Right ventricle myocardium superior (tissue), 1 donor: ENCODE measurements at regions not wholly inside any gene's neighbourhood (a gene's known extent, or its start where the extent isn't known, plus 50 kb on each side); places are given as distances from the start of the nearest gene placed in this dataset.
"Not testable (repeated sequence)": the region's sequence is repeated elsewhere in the genome, so short reads cannot be mapped to it uniquely, and the experiment has no call there.

Experiments
- ATAC-seq: fragments of 200-7000 bp; cut with Tn5 transposase; one replicate; pipeline ENCODE4 v1.9.1; 2020; ENCODE audit warnings: mild to moderate bottlenecking; ENCODE audit not compliant: poor library complexity
- DNase-seq: peaks from one replicate; pipeline ENCODE4 v3.0.0-alpha.2; 2020
- intact Hi-C: fragments of 100-400 bp; cut with DNase I; formaldehyde crosslinking; loops from one replicate; pipeline ENCODE4 v1.11.2; 2022
- donor health status: DM: no; HTN: yes; CAD: no; lungs with severe emphysema.

DNA sequence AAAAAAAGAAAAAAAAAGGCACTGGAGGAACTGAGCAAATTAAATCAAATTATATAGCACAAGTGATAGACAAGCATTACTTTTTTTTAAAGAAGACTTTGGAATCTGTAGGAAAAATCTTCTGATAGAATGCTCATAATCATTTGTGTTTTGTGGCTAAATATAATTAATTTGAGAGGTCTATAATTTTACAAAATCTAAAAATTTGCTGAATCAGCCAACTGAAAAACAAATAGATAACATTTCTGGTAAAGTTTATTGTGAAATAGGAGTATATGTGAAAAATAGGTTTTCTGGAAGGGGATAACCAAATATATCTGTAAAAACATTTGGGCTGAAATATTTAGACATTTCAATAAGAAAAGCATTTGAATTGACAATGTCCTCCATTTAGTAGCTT is 844.9 kb upstream of the COBL start:
- no peak for DNase-seq
- no peak for ATAC-seq
- intact Hi-C loops: no loop called here

DNA sequence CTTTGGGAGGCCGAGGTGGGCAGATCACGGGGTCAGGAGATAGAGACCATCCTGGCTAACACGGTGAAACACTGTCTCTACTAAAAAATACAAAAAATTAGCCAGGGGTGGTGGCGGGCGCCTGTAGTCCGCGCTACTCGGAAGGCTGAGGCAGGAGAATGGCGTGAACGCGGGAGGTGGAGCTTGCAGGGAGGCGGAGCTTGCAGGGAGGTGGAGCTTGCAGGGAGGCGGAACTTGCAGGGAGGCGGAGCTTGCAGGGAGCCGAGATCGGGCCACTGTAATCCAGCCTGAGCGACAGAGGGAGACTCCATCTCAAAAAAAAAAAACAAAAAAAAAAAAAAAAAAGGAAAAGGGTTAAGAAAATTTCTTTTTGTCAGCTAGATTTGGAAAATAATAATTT is 842.8 kb upstream of the COBL start:
- ATAC-seq, intact Hi-C loops, DNase-seq: not testable (repeated sequence)

DNA sequence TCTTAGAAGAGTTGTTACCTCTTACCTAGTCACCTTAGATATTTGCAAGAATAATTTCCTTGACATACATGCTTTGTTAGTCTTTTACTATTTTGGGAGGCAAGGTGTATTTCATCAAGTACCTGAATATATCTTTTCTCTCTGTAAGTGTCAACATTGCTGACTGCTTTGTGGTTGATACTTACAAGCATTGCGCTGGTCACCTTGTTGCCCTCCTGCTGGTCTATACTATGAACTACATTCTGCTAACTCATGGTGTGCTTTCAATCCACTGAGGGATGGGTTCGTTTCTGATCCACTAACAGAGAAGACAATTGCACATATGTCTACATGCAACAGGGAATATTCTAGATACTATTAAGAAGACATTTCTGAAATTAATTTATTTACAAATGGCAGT is 837.8 kb upstream of the COBL start:
- no peak for ATAC-seq
- intact Hi-C loops: no loop called here
- no peak for DNase-seq

DNA sequence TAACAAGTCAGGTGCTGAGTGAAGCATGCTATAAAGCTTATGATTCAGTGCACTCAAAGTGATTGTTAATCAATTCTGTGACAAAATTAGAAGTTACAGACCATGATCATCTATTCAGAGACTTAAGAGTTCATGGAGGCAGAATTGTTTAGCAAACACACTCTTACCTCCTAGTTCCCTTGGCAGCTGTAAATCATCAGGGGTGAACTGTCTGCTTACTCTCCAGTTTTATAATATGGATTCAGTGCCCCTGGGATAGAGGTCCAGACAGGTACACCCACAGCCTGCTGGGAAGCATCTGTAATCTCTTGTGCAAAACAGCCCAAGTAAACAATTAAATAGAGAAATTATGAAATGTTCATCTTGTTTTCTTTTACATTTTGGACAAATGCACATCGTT is 835.0 kb upstream of the COBL start:
- intact Hi-C loops: no loop called here
- no peak for DNase-seq
- no peak for ATAC-seq

DNA sequence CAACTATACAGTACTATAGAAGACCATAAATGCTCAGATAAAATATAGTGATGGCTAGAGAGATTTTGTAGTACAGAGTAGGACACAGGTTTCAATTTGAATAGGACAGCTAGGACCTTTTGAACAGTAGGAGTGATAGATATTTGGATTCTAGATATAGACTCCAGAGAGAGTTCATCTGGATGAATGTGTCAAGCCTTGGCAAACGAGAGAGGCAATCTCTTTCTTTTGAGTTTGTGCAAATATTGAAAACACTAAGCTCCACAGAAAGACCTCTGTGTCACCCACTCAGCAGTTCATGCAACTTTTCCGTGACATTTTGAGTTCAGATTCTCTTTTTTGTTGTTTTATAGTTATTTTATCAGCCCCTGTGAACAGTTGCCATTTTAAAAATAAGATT is 834.3 kb upstream of the COBL start:
- intact Hi-C loops: no loop called here
- DNase-seq (no peak), ATAC-seq (no peak)

DNA sequence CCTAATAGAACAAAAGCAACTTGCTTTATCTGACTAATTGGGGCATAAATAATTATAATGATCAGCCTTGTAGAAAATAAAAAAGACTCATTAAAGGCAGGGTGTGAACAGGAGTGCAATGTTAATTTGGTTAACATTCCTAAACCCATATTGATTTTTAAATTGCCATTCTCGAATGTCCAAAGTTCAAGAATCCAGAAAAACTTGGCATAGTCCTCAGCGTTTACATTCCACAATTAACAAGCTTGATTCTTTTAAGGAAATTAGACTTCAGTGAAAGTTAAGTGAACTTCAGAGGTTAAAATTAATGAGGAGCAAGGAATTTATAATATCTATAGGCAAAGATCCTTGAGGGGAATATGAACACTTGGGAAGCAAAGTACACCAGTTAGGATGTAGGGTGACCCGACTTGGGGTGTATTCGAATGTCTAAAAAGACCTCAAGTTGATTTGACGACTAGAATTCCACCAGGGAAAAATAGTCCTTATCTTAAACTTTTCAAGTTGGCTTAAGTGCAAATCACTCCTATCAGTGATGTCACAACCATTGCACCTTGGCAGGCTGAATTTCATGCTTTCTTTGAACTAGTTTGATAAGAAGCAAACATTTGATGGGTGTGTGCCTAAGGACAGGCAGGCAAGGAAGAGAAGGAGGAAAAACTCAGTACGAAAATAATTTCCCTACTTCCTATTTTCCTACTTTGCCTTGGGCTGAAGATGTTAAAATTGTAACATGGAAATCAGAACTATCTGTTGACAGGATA is 830.4 kb upstream of the COBL start:
- DNase-seq (no peak), ATAC-seq (no peak)
- intact Hi-C loops: no loop called here

DNA sequence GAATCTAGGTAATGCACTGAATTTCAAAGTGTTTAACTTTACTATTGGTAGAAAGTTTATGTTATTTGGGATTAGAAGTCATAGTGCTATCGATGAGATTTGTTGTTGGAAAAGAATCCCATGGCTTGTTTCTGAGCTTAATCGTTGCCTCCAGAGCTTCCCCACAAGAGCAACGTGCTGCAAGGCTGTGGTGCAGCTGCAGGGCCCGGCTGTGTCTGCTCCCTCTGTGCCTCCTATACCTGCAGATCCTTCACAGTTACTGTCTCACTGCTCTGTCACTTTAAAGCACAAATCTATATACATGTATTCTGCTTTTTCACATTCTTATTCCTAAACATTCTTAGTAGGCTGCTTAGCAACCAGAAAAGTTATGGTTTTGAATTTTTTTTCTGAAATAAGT is 826.6 kb upstream of the COBL start:
- DNase-seq (no peak), ATAC-seq (no peak)
- intact Hi-C loops: no loop called here

DNA sequence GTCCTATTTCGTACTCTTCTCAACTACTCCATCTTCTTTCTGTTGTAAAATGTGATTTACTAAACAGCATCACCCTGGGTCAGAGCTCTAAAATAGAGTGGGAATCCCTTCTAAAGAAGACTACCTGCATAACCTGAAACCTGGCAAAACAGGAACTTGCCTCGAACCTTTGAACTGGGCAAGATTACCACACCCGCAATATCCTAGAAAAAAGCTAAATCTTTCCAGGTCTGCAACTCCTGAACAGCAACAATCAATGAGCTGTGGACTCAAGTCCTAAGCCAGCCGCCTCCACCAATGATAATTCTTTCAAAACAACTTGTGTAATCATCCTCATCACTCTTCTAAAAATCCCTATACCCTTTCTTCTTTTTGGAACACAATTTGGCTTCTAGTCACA is 824.2 kb upstream of the COBL start:
- intact Hi-C loops: no loop called here
- ATAC-seq (no peak), DNase-seq (no peak)

DNA sequence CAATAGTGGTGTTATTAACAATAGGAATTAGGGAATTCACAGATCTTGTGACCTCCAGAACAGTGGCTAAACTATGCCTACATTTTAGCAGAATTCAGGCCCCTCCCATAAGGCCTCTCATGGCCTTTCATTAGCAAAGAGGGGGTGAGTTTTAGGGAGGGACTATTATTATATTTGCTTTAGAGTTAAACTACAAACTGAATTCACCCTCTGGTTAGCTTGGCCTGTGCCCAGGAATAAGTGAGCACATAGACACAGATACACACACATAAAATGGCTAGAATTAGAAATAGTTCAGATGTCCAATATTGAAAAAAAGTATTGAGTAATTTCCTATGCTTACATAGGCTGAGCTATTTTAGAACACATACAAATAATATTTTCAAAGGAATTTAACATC is 818.8 kb upstream of the COBL start:
- DNase-seq (no peak), ATAC-seq (no peak)
- intact Hi-C loops: no loop called here

DNA sequence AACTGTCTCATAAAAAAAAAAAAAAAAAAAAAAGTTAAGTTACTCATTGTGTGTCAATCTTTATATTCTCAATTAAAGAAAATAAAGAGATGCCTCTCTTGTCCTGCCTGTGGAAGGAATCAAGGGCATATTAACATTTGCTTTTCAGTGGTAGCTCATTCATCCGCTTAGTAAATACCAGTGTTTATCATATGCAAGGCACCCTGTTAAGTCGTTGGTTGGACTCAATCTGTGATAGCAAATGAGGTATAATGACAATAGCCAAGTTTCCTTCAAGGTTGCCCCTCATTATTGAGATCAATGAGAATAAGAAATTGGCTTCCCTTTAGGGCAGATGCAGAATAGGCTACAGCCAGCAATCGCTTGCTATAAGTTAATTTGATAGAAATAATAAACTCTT is 812.7 kb upstream of the COBL start:
- intact Hi-C loops: no loop called here
- ATAC-seq (no peak), DNase-seq (no peak)

DNA sequence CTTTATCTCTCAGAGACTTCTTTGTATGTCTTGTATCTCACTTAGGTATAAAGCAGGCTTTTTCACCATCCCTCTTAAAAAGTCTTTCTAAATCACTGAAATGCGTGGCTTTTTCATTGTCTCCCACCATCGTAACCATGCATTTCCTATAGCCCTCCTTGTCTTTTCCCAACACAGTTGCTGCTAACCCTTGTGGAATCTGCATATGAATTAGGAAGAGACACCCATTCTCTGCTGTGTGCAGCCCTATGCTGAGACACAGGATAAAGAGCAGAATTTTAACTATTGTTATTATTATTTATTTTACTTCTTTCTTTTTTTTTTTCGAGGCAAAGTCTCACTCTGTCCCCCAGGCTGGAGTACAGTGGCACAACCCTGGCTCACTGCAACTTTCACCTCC is 804.3 kb upstream of the COBL start:
- ATAC-seq (no peak), DNase-seq (no peak)
- intact Hi-C loops: no loop called here

DNA sequence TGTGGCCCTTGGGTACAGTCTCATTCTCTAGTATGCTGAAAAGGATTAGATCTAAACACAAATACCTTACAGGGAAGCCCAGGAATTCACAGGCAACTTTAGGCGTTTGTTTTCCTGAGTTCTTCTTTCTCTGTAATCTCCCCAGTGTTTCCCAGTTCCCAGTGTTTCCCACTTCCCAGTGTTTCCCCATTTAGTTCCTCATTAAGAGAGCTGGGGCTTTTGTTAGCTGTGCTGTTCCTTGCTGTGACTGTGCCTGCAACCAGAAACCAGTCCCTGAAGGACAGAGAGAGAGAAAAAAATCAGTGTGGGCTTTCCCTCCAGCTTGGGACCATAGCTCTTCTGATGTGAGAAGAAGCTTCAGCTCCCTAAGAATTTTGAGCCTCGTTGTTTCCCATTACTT is 802.9 kb upstream of the COBL start:
- DNase-seq: no peak
- intact Hi-C loops: no loop called here
- no peak for ATAC-seq

DNA sequence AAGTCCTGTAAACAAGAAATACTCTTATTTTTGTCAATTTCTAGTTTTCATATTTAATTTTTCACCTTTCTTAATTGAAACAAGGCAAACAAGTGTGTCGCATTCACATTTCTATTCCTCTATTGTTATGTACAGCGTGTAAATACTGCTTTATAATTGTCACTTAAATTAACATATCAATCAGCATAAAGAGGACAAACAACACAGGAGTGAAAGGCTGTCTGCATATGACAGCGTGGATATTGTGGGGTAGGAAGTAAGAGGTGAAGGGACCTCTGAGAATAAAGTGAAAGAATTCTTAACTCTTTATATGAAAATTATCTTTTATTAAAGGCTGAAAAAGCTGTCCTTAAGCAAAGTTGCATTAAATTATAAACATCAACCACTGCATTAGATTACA is 797.9 kb upstream of the COBL start:
- ATAC-seq: no peak
- no peak for DNase-seq
- intact Hi-C loops: no loop called here

DNA sequence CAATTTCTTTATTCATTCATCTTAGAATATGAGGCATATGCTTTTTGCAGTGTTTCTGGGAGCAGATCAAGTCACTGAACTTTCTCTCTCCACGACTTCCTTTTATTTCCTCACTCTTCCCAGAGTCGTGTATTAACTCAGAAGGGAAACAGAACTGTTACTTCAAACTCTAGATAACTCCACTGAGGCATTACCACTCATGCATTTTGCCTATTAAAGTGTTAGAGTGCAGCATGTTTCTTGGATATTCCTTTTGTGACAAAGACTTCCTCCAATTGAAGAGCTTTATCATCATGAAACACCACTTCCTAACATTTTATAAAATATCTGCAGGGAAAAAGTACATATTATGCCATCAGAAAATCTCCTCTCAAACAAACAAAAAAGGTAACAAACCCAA is 797.4 kb upstream of the COBL start:
- DNase-seq (no peak), ATAC-seq (no peak)
- intact Hi-C loops: no loop called here

DNA sequence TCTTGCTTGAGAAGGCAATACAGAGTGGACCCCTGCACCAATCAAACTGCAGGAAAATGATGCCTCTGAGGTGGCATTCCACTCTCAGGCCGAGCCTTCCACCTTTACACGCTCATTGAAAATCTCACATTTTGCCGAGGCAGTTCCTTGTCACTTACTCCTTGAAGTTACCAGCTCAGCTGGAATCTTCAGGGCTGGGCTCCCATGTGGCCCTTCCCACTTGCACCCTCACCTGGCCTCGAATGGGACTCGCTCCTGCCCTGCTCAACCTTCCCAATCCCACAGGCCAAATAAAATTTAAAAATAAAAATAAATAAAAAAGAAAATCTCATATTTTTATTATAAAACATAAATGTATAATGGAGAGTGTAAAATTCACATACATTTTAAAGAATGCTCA is 790.7 kb upstream of the COBL start:
- intact Hi-C loops: no loop called here
- no peak for DNase-seq
- ATAC-seq: no peak

DNA sequence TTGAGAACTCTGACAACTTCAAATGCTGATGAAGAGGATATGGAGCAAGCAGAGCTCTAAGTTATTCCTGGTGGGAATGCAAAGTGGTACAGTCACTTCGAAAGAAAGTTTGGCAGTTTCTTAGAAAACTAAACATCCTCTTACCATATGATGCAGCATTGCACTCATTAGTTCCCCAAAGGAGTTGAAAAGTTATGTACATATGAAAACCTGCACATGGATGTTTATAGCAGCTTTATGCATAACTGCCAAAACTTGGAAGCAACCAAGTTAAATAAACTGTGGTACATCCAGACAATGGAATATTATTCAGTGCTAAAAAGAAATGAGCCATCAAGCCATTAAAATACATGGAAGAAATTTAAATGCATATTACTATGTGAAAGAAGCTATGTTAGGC is 779.3 kb upstream of the COBL start:
- no peak for ATAC-seq
- intact Hi-C loops: no loop called here

DNA sequence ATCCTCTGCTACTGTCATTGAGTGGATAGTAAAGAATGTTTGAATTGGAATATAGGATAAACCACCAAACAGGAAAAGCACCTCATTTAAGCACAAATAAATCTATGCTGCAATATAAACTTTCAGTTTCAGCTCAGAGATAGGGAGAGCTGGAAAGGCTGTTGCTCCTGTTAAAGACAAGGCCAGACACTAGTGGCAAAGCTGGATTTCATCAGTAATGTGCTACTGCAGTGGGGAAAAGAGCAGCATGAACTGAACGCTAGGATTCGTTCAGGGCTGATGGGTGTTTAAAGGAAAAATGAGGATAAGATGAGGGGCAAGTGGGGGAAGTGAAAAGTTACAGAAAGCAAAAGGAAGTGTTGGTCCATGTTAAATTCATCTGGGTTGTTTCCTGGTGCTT is 775.4 kb upstream of the COBL start:
- intact Hi-C loops: no loop called here
- ATAC-seq (no peak), DNase-seq (no peak)

More for the DNA sequence above, 779.3 kb upstream of the COBL start:
- no peak for DNase-seq

DNA sequence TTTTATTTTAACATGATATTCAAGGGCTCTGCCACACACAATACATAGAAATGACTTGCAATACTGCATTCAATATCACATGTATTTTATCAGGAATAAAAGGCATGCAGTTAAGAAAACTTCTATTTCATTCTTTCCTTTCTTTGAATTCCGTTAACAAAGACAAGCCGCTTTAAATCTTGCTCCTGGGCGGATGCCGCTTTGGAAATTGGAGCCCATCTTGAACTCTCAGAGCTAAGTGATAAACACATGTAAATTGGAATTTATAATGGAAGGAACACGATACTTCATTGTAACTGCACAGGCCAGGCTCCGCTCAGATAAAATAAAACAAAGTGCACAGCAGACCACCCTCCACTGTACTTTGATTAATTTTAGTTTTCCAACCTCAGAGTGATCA is 774.5 kb upstream of the COBL start:
- ATAC-seq (no peak), DNase-seq (no peak)
- intact Hi-C loops: no loop called here

DNA sequence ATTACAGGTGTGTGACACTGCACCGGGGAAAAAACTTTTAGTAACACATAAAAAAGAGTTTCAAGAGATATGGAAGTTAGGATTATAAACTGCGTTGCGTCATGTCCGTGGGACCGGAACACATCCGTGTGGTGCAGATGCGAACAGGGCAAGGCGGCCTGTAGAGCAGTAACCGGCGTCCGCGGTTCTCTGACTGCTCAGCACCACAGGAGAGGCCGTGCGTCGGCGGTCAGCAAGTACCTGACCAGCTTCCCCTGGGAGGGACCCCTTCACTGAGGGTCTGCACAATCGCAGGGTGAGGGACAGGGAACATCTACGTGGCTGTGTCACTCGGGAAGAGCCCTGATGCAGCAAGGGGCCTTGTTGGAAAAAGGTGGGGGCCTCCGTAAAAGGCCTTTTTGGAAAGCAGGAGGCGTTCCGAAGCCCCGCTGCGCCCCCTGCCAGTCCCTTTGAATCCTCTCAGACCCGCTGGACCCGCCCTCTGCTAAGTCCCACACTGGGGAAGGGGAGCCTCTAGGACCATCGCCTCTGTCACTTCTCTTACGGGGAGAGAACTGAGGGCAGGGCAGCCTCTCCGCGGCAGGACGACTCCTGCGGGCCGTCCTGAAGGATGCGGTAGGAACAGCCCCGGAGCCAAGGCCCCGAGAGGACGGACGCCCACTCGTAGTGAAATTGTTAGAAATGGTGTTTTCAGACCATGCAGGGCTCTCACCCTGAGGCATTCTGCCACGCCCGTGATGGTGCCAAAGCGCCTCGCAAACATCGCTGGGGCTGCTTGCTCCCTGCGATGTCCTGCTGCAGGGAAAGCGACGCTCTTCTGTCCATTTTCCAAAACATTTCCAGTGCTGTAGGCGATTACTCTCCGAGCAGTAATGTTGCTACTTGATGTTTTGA is 771.6 kb upstream of the COBL start:
- peak; percentile 39 for ATAC-seq
- intact Hi-C loops: no loop called here
- DNase-seq: peak; percentile 38

DNA sequence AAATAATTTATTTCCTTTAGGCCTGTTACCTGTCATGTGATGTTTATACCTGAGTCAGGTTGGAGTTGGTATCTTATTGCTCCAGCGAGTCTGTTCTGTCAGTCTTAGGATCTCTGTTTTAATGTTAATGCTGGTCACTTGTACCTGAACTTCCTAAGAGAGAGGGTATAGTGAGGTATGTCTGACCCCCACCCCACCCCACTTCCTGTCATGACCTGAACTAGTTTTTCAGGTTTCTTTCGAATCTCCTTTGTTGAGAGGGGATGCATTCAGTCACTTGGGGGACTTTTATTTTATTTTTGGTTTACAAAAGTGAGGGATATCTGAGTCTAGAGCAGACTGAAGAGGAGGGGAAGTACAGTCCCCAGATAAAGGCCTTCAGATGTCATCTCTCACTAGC is 769.0 kb upstream of the COBL start:
- DNase-seq (no peak), ATAC-seq (no peak)
- intact Hi-C loops: no loop called here
